LNCaP clone FGC (cell line): ENCODE measurements at regions not wholly inside any gene's neighbourhood (a gene's known extent, or its start where the extent isn't known, plus 50 kb on each side); places are given as distances from the start of the nearest gene placed in this dataset.

Source experiments
- DNase-seq: peaks from one replicate; pipeline ENCODE4 v3.0.0-alpha.2; 2011; ENCODE audit warnings: low read depth
- H3K4me3 ChIP-seq: 2 replicates; pipeline ENCODE4 v1.5.1; 2011; ENCODE audit warnings: mild to moderate bottlenecking, low read depth, low read length, control low read depth
- TF ChIP-seq, protein P1 (sequence below): IDR thresholded peaks from 2 replicates; pipeline ENCODE4 v1.5.1; 2012; ENCODE audit warnings: mild to moderate bottlenecking; ENCODE audit not compliant: control insufficient read depth, insufficient read depth; ENCODE audit errors: extremely low read depth

DNA sequence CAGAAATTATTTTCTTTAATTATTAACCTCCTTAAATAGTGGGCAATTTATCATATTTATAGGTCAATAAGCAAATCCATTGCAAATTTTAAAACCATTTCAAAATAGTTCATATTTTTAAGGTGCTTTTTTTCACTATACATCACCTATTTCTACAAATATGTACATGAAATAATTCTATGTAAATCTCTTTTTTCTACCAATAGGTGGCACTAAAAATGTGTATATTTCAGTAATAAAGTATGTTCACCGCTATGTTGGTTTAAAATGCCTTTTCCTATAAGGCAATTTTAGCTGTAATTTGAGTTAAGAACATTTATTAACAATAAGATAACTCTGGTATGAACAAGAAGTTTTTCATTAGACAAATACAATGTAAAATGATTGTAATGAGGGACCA is 672.2 kb downstream of the KCTD8 start:
- H3K4me3 ChIP-seq, result no peak overlapping the region
- TF ChIP-seq, protein P1, sequence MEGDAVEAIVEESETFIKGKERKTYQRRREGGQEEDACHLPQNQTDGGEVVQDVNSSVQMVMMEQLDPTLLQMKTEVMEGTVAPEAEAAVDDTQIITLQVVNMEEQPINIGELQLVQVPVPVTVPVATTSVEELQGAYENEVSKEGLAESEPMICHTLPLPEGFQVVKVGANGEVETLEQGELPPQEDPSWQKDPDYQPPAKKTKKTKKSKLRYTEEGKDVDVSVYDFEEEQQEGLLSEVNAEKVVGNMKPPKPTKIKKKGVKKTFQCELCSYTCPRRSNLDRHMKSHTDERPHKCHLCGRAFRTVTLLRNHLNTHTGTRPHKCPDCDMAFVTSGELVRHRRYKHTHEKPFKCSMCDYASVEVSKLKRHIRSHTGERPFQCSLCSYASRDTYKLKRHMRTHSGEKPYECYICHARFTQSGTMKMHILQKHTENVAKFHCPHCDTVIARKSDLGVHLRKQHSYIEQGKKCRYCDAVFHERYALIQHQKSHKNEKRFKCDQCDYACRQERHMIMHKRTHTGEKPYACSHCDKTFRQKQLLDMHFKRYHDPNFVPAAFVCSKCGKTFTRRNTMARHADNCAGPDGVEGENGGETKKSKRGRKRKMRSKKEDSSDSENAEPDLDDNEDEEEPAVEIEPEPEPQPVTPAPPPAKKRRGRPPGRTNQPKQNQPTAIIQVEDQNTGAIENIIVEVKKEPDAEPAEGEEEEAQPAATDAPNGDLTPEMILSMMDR, result peak; percentile 22; the same call in 1 of the 2 replicates
- DNase-seq, result no peak

GRCh38 chr4:43778187-43778915 is 670.3 kb downstream of the KCTD8 start:
- DNase-seq, result no peak
- TF ChIP-seq, protein P1, result no peak
- H3K4me3 ChIP-seq, result no peak overlapping the region

DNA sequence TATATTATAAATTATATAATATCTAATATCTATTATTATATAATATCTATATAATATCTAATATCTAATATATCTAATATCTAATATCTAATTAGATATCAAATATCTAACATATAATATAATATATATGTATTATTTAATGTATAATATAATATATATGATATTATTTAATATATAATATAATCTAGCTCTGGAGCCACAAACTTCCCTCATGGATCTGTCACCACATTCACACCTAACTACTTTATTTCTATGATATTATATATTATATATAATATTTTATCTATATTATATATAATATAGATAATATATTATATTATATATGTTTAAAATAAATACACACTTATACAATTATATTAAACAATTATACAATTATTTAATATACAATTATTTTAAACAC is 667.5 kb downstream of the KCTD8 start:
- H3K4me3 ChIP-seq, result no peak overlapping the region
- TF ChIP-seq, protein P1, result no peak
- DNase-seq, result no peak

- TF ChIP-seq, protein P1, result peak; percentile 51
- DNase-seq, result no peak
- H3K4me3 ChIP-seq, result no peak overlapping the region
Measured at GRCh38 chr4:43782391-43782790, 666.2 kb downstream of the KCTD8 start.

GRCh38 chr4:43816116-43816515 is 632.5 kb downstream of the KCTD8 start:
- DNase-seq, result no peak
- no peak overlapping the region for H3K4me3 ChIP-seq
- TF ChIP-seq, protein P1, result no peak

GRCh38 chr4:43822621-43823020 is 626.0 kb downstream of the KCTD8 start:
- no peak for DNase-seq
- H3K4me3 ChIP-seq, result no peak overlapping the region
- TF ChIP-seq, protein P1, result no peak

DNA sequence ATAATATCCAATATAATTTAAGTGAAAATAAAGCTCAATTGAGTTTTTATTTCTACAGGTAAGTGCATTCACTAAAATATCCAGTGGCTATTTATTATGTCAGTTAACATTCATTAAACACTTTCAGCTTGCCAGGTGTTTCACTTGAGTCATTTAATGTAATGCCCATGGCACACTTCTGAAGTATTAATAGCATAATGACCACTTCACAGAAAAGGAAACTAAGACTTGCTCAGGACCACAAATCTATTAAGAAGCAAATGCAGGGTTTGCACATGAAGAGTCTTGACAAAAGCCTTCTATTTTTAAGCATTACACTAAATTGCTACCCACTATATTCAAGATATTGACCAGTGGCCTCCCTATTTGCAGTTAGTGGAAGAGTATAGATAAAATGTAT is 612.7 kb downstream of the KCTD8 start:
- H3K4me3 ChIP-seq, result no peak overlapping the region
- TF ChIP-seq, protein P1, result no peak
- DNase-seq, result no peak
